ENCODE measurements at regions not wholly inside any gene's neighbourhood (a gene's known extent, or its start where the extent isn't known, plus 50 kb on each side); places are given as distances from the start of the nearest gene placed in this dataset.

GRCh38 chr7:41027428-41028115 is 675.3 kb downstream of the INHBA start:
- no peak for DNase-seq
- H3K27me3 Mint-ChIP-seq (ENCODE audit: insufficient read depth), result no peaks in the 10 kb centered on the region
- H3K4me1 Mint-ChIP-seq, result no peaks in the 10 kb centered on the region
- H3K27ac Mint-ChIP-seq, result no peak overlapping the region
- Histone ChIP-seq H3K36me3 (ENCODE audit: control insufficient read depth, insufficient read depth, low read length) (no peaks in the 10 kb centered on the region), H3K9ac (ENCODE audit: extremely low read depth, low read length, poor library complexity, severe bottlenecking) (no peak overlapping the region), H3K9me3 (ENCODE audit: control insufficient read depth, low read length) (no peaks in the 10 kb centered on the region), H3K4me3 (ENCODE audit: low read length) (no peak overlapping the region), H3K27ac (ENCODE audit: low read depth, low read length) (no peak overlapping the region), H3K4me1 (ENCODE audit: control insufficient read depth, insufficient read depth, low read length) (no peaks in the 10 kb centered on the region), H3K27me3 (ENCODE audit: control insufficient read depth, insufficient read depth, low read length, poor library complexity, severe bottlenecking) (no peaks in the 10 kb centered on the region)
- WGBS, 2 experiments (ENCODE audit: insufficient coverage in 1 of 2, insufficient read length in 1 of 2), result 87 to 88% methylated on average over 6 to 7 of the region's 7 CpGs
- H3K36me3 Mint-ChIP-seq (ENCODE audit: low read depth), result no peaks in the 10 kb centered on the region
- no peak overlapping the region for H3K4me3 Mint-ChIP-seq
- TF ChIP-seq CTCF (conservative IDR thresholded peaks at IDR 0.05), result no peak
- H3K9me3 Mint-ChIP-seq, result no peaks in the 10 kb centered on the region

GRCh38 chr7:41024126-41024525 is 678.8 kb downstream of the INHBA start:
- H3K9me3 Mint-ChIP-seq, result no peaks in the 10 kb centered on the region
- H3K36me3 Mint-ChIP-seq (ENCODE audit: low read depth), result no peaks in the 10 kb centered on the region
- Histone ChIP-seq H3K27ac (ENCODE audit: low read depth, low read length) (no peak overlapping the region), H3K4me1 (ENCODE audit: control insufficient read depth, insufficient read depth, low read length) (no peaks in the 10 kb centered on the region), H3K36me3 (ENCODE audit: control insufficient read depth, insufficient read depth, low read length) (no peaks in the 10 kb centered on the region), H3K9ac (ENCODE audit: extremely low read depth, low read length, poor library complexity, severe bottlenecking) (no peak overlapping the region), H3K27me3 (ENCODE audit: control insufficient read depth, insufficient read depth, low read length, poor library complexity, severe bottlenecking) (no peaks in the 10 kb centered on the region), H3K4me3 (ENCODE audit: low read length) (no peak overlapping the region), H3K9me3 (ENCODE audit: control insufficient read depth, low read length) (no peaks in the 10 kb centered on the region)
- H3K27me3 Mint-ChIP-seq (ENCODE audit: insufficient read depth), result no peaks in the 10 kb centered on the region
- TF ChIP-seq CTCF (conservative IDR thresholded peaks at IDR 0.05), result no peak
- no peak overlapping the region for H3K4me3 Mint-ChIP-seq
- DNase-seq, result no peak
- H3K27ac Mint-ChIP-seq, result no peak overlapping the region
- 80 to 93% methylated on average over 1 to 4 of the region's 4 CpGs for WGBS, 2 experiments (ENCODE audit: insufficient coverage in 1 of 2, insufficient read length in 1 of 2)
- H3K4me1 Mint-ChIP-seq, result peaks cover 2% of the 10 kb centered on the region

- H3K27ac Mint-ChIP-seq, result no peak overlapping the region
- H3K9ac ChIP-seq (ENCODE audit: extremely low read depth, low read length, poor library complexity, severe bottlenecking), result no peak overlapping the region
- TF ChIP-seq CTCF (conservative IDR thresholded peaks at IDR 0.05), result no peak
- no peaks in the 10 kb centered on the region for H3K9me3 ChIP-seq (ENCODE audit: control insufficient read depth, low read length)
- no peak overlapping the region for H3K4me3 ChIP-seq (ENCODE audit: low read length)
- no peaks in the 10 kb centered on the region for H3K27me3 Mint-ChIP-seq (ENCODE audit: insufficient read depth)
- H3K27ac ChIP-seq (ENCODE audit: low read depth, low read length), result no peak overlapping the region
- H3K27me3 ChIP-seq (ENCODE audit: control insufficient read depth, insufficient read depth, low read length, poor library complexity, severe bottlenecking), result no peaks in the 10 kb centered on the region
- H3K4me1 ChIP-seq (ENCODE audit: control insufficient read depth, insufficient read depth, low read length), result no peaks in the 10 kb centered on the region
- no peak for DNase-seq
- WGBS, 2 experiments (ENCODE audit: insufficient coverage in 1 of 2, insufficient read length in 1 of 2), result 92 to 100% methylated on average over 1 of the region's 1 CpG
- H3K4me1 Mint-ChIP-seq, result peaks cover 2% of the 10 kb centered on the region
- H3K36me3 ChIP-seq (ENCODE audit: control insufficient read depth, insufficient read depth, low read length), result no peaks in the 10 kb centered on the region
- no peak overlapping the region for H3K4me3 Mint-ChIP-seq
- no peaks in the 10 kb centered on the region for H3K36me3 Mint-ChIP-seq (ENCODE audit: low read depth)
- no peaks in the 10 kb centered on the region for H3K9me3 Mint-ChIP-seq
Observed at GRCh38 chr7:41020056-41020455, 682.8 kb downstream of the INHBA start.
